Naive thymus-derived CD4-positive, alpha-beta T cell (primary cell): ENCODE measurements at regions not wholly inside any gene's neighbourhood (a gene's known extent, or its start where the extent isn't known, plus 50 kb on each side); places are given as distances from the start of the nearest gene placed in this dataset.
"Not testable (repeated sequence)": the region's sequence is repeated elsewhere in the genome, so short reads cannot be mapped to it uniquely, and the experiment has no call there.

Source experiments
- ATAC-seq: fragments of 150-1000 bp; cut with Tn5 transposase; 2 replicates; pipeline ENCODE4 v1.10.0; 2021; ENCODE audit warnings: mild to moderate bottlenecking, moderate library complexity
- CTCF ChIA-PET: fragments of 350-600 bp; sonication (Branson Sonifier 250); formaldehyde crosslinking; loops from one replicate; lab custom pipeline; 2021; ENCODE audit warnings: antibody characterized with exemption; lab: Charles Lee
- POLR2A ChIA-PET: fragments of 350-600 bp; sonication (Branson Sonifier 250); formaldehyde crosslinking; loops from one replicate; lab custom pipeline; 2021; ENCODE audit warnings: antibody characterized with exemption, inconsistent platforms; lab: Charles Lee
- DNase-seq, 9 donors: peaks; one replicate each; pipeline versions ENCODE4 v3.0.0 to v3.0.0-alpha.2; 2020 to 2022; ENCODE audit warnings: mixed read lengths in 1 of 9
- H3K27ac ChIP-seq: one replicate; pipeline ENCODE4 v1.7.0; 2013; ENCODE audit warnings: mild to moderate bottlenecking, low read depth, low read length, moderate library complexity
- H3K27me3 ChIP-seq, 2 donors: one replicate each; pipeline ENCODE4 v1.7.0; 2013; ENCODE audit warnings: low read length in 2 of 2, mild to moderate bottlenecking in 2 of 2, moderate library complexity in 2 of 2; ENCODE audit not compliant: control insufficient read depth in 2 of 2, insufficient read depth in 2 of 2
- H3K36me3 ChIP-seq, 3 experiments: 1 replicate in 2 of 3; 2 replicates in 1 of 3; pipeline ENCODE4 v1.7.0; 2013; ENCODE audit warnings: low read length in 3 of 3, mild to moderate bottlenecking in 3 of 3, moderate library complexity in 1 of 3; ENCODE audit not compliant: insufficient read depth in 3 of 3, control insufficient read depth in 2 of 3
- H3K4me1 ChIP-seq, 2 donors: one replicate each; pipeline ENCODE4 v1.7.0; 2013; ENCODE audit warnings: low read length in 2 of 2, mild to moderate bottlenecking in 2 of 2, moderate library complexity in 1 of 2; ENCODE audit not compliant: control insufficient read depth in 2 of 2, insufficient read depth in 2 of 2
- H3K4me3 ChIP-seq: 2 replicates; pipeline ENCODE4 v1.7.0; 2013; ENCODE audit warnings: mild to moderate bottlenecking, low read length
- H3K9me3 ChIP-seq, 3 experiments: 1 replicate in 2 of 3; 2 replicates in 1 of 3; pipeline ENCODE4 v1.7.0; 2013; ENCODE audit warnings: low read length in 3 of 3; ENCODE audit not compliant: control insufficient read depth in 2 of 3
- H3K27ac Mint-ChIP-seq, 9 donors: one replicate each; pipeline ENCODE4 v1.8.0; 2020 to 2022; ENCODE audit warnings: mixed read lengths in 9 of 9, mild to moderate bottlenecking in 8 of 9, moderate library complexity in 5 of 9, inconsistent platforms in 2 of 9
- H3K27me3 Mint-ChIP-seq, 5 donors: one replicate each; pipeline ENCODE4 v1.8.0; 2021 to 2022; ENCODE audit warnings: mixed read lengths in 5 of 5, mild to moderate bottlenecking in 1 of 5
- H3K36me3 Mint-ChIP-seq, 5 donors: one replicate each; pipeline ENCODE4 v1.8.0; 2020 to 2022; ENCODE audit warnings: mixed read lengths in 5 of 5, mild to moderate bottlenecking in 3 of 5, inconsistent platforms in 1 of 5
- H3K4me1 Mint-ChIP-seq, 7 donors: one replicate each; pipeline ENCODE4 v1.8.0; 2020 to 2022; ENCODE audit warnings: mixed read lengths in 7 of 7, mild to moderate bottlenecking in 3 of 7, inconsistent platforms in 1 of 7
- H3K4me3 Mint-ChIP-seq, 10 donors: one replicate each; pipeline ENCODE4 v1.8.0; 2020 to 2022; ENCODE audit warnings: mild to moderate bottlenecking in 10 of 10, mixed read lengths in 10 of 10, moderate library complexity in 6 of 10, inconsistent platforms in 2 of 10
- H3K9me3 Mint-ChIP-seq, 11 donors: one replicate each; pipeline ENCODE4 v1.8.0; 2020 to 2022; ENCODE audit warnings: mixed read lengths in 11 of 11, mild to moderate bottlenecking in 4 of 11, inconsistent platforms in 1 of 11, moderate library complexity in 1 of 11
- intact Hi-C, 2 donors: fragments of 100-400 bp; cut with micrococcal nuclease; formaldehyde crosslinking; loops; one replicate each; pipeline ENCODE4 v1.15.1; 2023

- Mint-ChIP-seq H3K27ac (no peak overlapping the region), H3K9me3 (no peaks in the 10 kb centered on the region), H3K36me3 (peaks cover 0 to 4% (median 0%) of the 10 kb centered on the region in 5 donors), H3K4me1 (peaks cover 10 to 51% (median 16%) of the 10 kb centered on the region in 7 donors), H3K4me3 (peak overlapping the region in 1 of 10 donors; percentile 40), H3K27me3 (no peaks in the 10 kb centered on the region)
- H3K9me3 ChIP-seq = no peaks in the 10 kb centered on the region
- ATAC-seq = no peak
- no peak overlapping the region for H3K4me3 ChIP-seq
- H3K27ac ChIP-seq = no peak overlapping the region
- POLR2A ChIA-PET = interaction anchor here (0.6 to 10.5 kb wide), 5 partner anchors 25 to 1183 kb away, joined by 3 to 795 read pairs (median 4); a partner anchor contains a TSS
- intact Hi-C loops = no loop called here
- H3K4me1 ChIP-seq = peaks cover 4 to 10% of the 10 kb centered on the region in 2 donors
- DNase-seq = no peak
- CTCF ChIA-PET = interaction anchor here (0.6 to 2.3 kb wide), 9 partner anchors 15 to 921 kb away, joined by 3 to 26 read pairs (median 4); a partner anchor contains a TSS
- no peaks in the 10 kb centered on the region for H3K36me3 ChIP-seq
- H3K27me3 ChIP-seq = no peaks in the 10 kb centered on the region
Measured at GRCh38 chr6:27128311-27129094, 119.0 kb upstream of the PRSS16 start.

- Mint-ChIP-seq H3K27me3 (no peaks in the 10 kb centered on the region), H3K36me3 (peaks cover 0 to 2% (median 0%) of the 10 kb centered on the region in 5 donors), H3K27ac (no peak overlapping the region), H3K4me3 (peak overlapping the region in 1 of 10 donors; percentile 40), H3K4me1 (peaks cover 16 to 49% (median 23%) of the 10 kb centered on the region in 7 donors), H3K9me3 (no peaks in the 10 kb centered on the region)
- intact Hi-C loops = no loop called here
- CTCF ChIA-PET = interaction anchor here (0.6 to 1.4 kb wide), 5 partner anchors 19 to 921 kb away, joined by 3 to 8 read pairs (median 3); no protein-coding TSS in a partner anchor
- Histone ChIP-seq H3K9me3 (no peaks in the 10 kb centered on the region), H3K4me3 (no peak overlapping the region), H3K27me3 (no peaks in the 10 kb centered on the region), H3K27ac (no peak overlapping the region), H3K4me1 (peaks cover 9 to 16% of the 10 kb centered on the region in 2 donors), H3K36me3 (no peaks in the 10 kb centered on the region)
- POLR2A ChIA-PET = interaction anchor here (0.7 to 10.5 kb wide), 2 partner anchors 11 to 24 kb away, joined by 3 to 795 read pairs; a partner anchor contains a TSS
- ATAC-seq = no peak
- no peak for DNase-seq
Measured at GRCh38 chr6:27129095-27129815, 118.2 kb upstream of the PRSS16 start.

GRCh38 chr6:27129917-27130316, 117.6 kb upstream of the PRSS16 start:
- H3K27me3 Mint-ChIP-seq = no peaks in the 10 kb centered on the region
- Histone ChIP-seq H3K4me1 (peaks cover 11 to 21% of the 10 kb centered on the region in 2 donors), H3K27me3 (no peaks in the 10 kb centered on the region), H3K4me3 (no peak overlapping the region), H3K9me3 (no peaks in the 10 kb centered on the region), H3K27ac (no peak overlapping the region), H3K36me3 (no peaks in the 10 kb centered on the region)
- peaks cover 16 to 51% (median 24%) of the 10 kb centered on the region in 7 donors for H3K4me1 Mint-ChIP-seq
- POLR2A ChIA-PET = interaction anchor here (0.7 to 10.5 kb wide), 13 partner anchors 9 to 932 kb away, joined by 3 to 795 read pairs (median 5); a partner anchor contains a TSS
- no peaks in the 10 kb centered on the region for H3K36me3 Mint-ChIP-seq
- H3K4me3 Mint-ChIP-seq = peak overlapping the region in 1 of 10 donors; percentile 73
- CTCF ChIA-PET = interaction anchor here (0.7 to 1.3 kb wide), 3 partner anchors 622 to 933 kb away, joined by 3 to 4 read pairs (median 4); no protein-coding TSS in a partner anchor
- ATAC-seq (no peak), DNase-seq (no peak)
- no peak overlapping the region for H3K27ac Mint-ChIP-seq
- intact Hi-C loops = loop anchor here (2.0 to 10.0 kb wide), 8 partner anchors 173 to 1735 kb away; partner anchors contain the start of gene ABT1 (in 1 of the 2)
- H3K9me3 Mint-ChIP-seq = no peaks in the 10 kb centered on the region

- H3K4me1 Mint-ChIP-seq = peaks cover 16 to 54% (median 28%) of the 10 kb centered on the region in 7 donors
- no peaks in the 10 kb centered on the region for H3K36me3 Mint-ChIP-seq
- no peaks in the 10 kb centered on the region for H3K27me3 Mint-ChIP-seq
- peak overlapping the region in 1 of 9 donors; percentile 2 for H3K27ac Mint-ChIP-seq
- Histone ChIP-seq H3K27ac (peak overlapping the region; percentile 72), H3K4me3 (peak overlapping the region; percentile 78), H3K4me1 (peaks cover 11 to 21% of the 10 kb centered on the region in 2 donors), H3K27me3 (no peaks in the 10 kb centered on the region), H3K36me3 (no peaks in the 10 kb centered on the region), H3K9me3 (no peaks in the 10 kb centered on the region)
- intact Hi-C loops = loop anchor here (1.0 to 10.0 kb wide), 10 partner anchors 27 to 1734 kb away; partner anchors contain the start of gene ABT1 (in 1 of the 2)
- ATAC-seq (no peak), DNase-seq (no peak)
- peak overlapping the region in 4 of 10 donors; percentile 19 to 73 (median 58) for H3K4me3 Mint-ChIP-seq
- ChIA-PET POLR2A (interaction anchor here (0.5 to 10.5 kb wide), 28 partner anchors 8 to 1788 kb away, joined by 3 to 795 read pairs (median 4); partner anchors contain the start of gene ZNF184), CTCF (interaction anchor here (0.8 to 5.6 kb wide), 5 partner anchors 15 to 641 kb away, joined by 3 to 45 read pairs (median 4); a partner anchor contains a TSS)
- H3K9me3 Mint-ChIP-seq = no peaks in the 10 kb centered on the region
Measured at GRCh38 chr6:27130668-27131428, 116.7 kb upstream of the PRSS16 start.

- POLR2A ChIA-PET = interaction anchor here (0.6 to 10.5 kb wide), 56 partner anchors 8 to 1764 kb away, joined by 3 to 795 read pairs (median 7); partner anchors contain the start of genes TRIM38, ZNF165 and ZNF184
- H3K4me3 Mint-ChIP-seq, H3K36me3 ChIP-seq, H3K27ac Mint-ChIP-seq, H3K27me3 Mint-ChIP-seq, DNase-seq, H3K36me3 Mint-ChIP-seq, H3K27me3 ChIP-seq, H3K9me3 ChIP-seq, H3K9me3 Mint-ChIP-seq: not testable (repeated sequence)
- peak overlapping the region; percentile 78 for H3K4me3 ChIP-seq
- peaks cover 9 to 49% (median 21%) of the 10 kb centered on the region in 7 donors for H3K4me1 Mint-ChIP-seq
- H3K27ac ChIP-seq = peak overlapping the region; percentile 72
- ATAC-seq = peak; percentile 3
- intact Hi-C loops = loop anchor here (1.0 to 10.0 kb wide), 30 partner anchors 14 to 1764 kb away; partner anchors contain the start of gene ABT1 (in 1 of the 2)
- CTCF ChIA-PET = interaction anchor here (0.8 to 5.6 kb wide), 5 partner anchors 13 to 740 kb away, joined by 5 to 45 read pairs (median 6); a partner anchor contains a TSS
- peaks cover 10 to 18% of the 10 kb centered on the region in 2 donors for H3K4me1 ChIP-seq
Measured at GRCh38 chr6:27132282-27132531, 115.3 kb upstream of the PRSS16 start.
